Vagina (tissue), 2 donors: ENCODE measurements at regions not wholly inside any gene's neighbourhood (a gene's known extent, or its start where the extent isn't known, plus 50 kb on each side); places are given as distances from the start of the nearest gene placed in this dataset.
A peak's percentile ranks its signal among the peaks of the same experiment; 100 is the strongest.

Source experiments
- DNase-seq, 2 donors: peaks; one replicate each; pipeline ENCODE4 v3.0.0-alpha.2; 2017; ENCODE audit errors: extremely low spot score in 2 of 2
- H3K27ac ChIP-seq: fragments of 200-600 bp; sonication (generic); one replicate; pipeline ENCODE4 v1.5.1; 2019
- H3K27me3 ChIP-seq: fragments of 200-600 bp; sonication (generic); one replicate; pipeline ENCODE4 v1.5.1; 2019
- H3K36me3 ChIP-seq, 2 donors: fragments of 200-600 bp; sonication (generic); one replicate each; pipeline ENCODE4 v1.5.1; 2017 to 2019
- H3K4me1 ChIP-seq: fragments of 200-600 bp; sonication (generic); one replicate; pipeline ENCODE4 v1.5.1; 2019
- H3K4me3 ChIP-seq, 2 donors: fragments of 200-600 bp; sonication (generic); 1 replicate in 1 of 2; 2 replicates in 1 of 2; pipeline ENCODE4 v1.5.1; 2016 to 2019
- H3K9me3 ChIP-seq: fragments of 200-600 bp; sonication (generic); one replicate; pipeline ENCODE4 v1.5.1; 2019
- CTCF ChIP-seq, 3 experiments: fragments of 450-650 bp in 2 of 3; fragments of 200-600 bp in 1 of 3; sonication (generic) in 1 of 3; IDR thresholded peaks; one replicate each; pipeline ENCODE4 v1.5.1; 2017 to 2019; ENCODE audit warnings: antibody characterized with exemption in 3 of 3, mild to moderate bottlenecking in 2 of 3, moderate library complexity in 2 of 3
- POLR2A ChIP-seq, 2 donors: fragments of 450-650 bp; IDR thresholded peaks; one replicate each; pipeline ENCODE4 v1.6.1; 2017; ENCODE audit warnings: antibody characterized with exemption in 2 of 2, mild to moderate bottlenecking in 2 of 2, moderate library complexity in 2 of 2
- POLR2AphosphoS5 ChIP-seq, 2 donors: sonication (generic); formaldehyde crosslinking; IDR thresholded peaks; one replicate each; pipeline ENCODE4 v1.9.0; 2017; ENCODE audit warnings: antibody characterized with exemption in 2 of 2, mild to moderate bottlenecking in 2 of 2, low read depth in 1 of 2; ENCODE audit not compliant: insufficient read depth in 1 of 2
- intact Hi-C: fragments of 100-400 bp; cut with DNase I; formaldehyde crosslinking; loops from one replicate; pipeline ENCODE4 v1.15.1; 2023

- H3K4me1 ChIP-seq = no peaks in the 10 kb centered on the region
- no peak overlapping the region for H3K4me3 ChIP-seq
- intact Hi-C loops = no loop called here
- no peaks in the 10 kb centered on the region for H3K27me3 ChIP-seq
- no peaks in the 10 kb centered on the region for H3K36me3 ChIP-seq
- no peaks in the 10 kb centered on the region for H3K9me3 ChIP-seq
- no peak for TF ChIP-seq CTCF (IDR thresholded peaks at IDR 0.05)
- no peak for TF ChIP-seq POLR2A (IDR thresholded peaks at IDR 0.05)
- no peak for TF ChIP-seq POLR2AphosphoS5 (IDR thresholded peaks at IDR 0.05; ENCODE audit: insufficient read depth in 1 of 2, low read depth in 1 of 2)
- no peak overlapping the region for H3K27ac ChIP-seq
- no peak for DNase-seq
Measured at GRCh38 chr21:35343046-35343819, 294.1 kb upstream of the RUNX1 start.

GRCh38 chr21:35342440-35342839, 293.3 kb upstream of the RUNX1 start:
- intact Hi-C loops = no loop called here
- no peak for DNase-seq
- H3K36me3 ChIP-seq = no peaks in the 10 kb centered on the region

GRCh38 chr21:35340273-35340672, 291.2 kb upstream of the RUNX1 start:
- Histone ChIP-seq H3K27ac (no peak overlapping the region), H3K27me3 (no peaks in the 10 kb centered on the region), H3K36me3 (no peaks in the 10 kb centered on the region), H3K9me3 (no peaks in the 10 kb centered on the region), H3K4me1 (no peaks in the 10 kb centered on the region), H3K4me3 (no peak overlapping the region)
- intact Hi-C loops = no loop called here
- DNase-seq = peak in 1 of 2 donors; percentile 65
- TF ChIP-seq POLR2AphosphoS5 (IDR thresholded peaks at IDR 0.05; ENCODE audit: insufficient read depth in 1 of 2, low read depth in 1 of 2) (no peak), CTCF (IDR thresholded peaks at IDR 0.05) (no peak), POLR2A (IDR thresholded peaks at IDR 0.05) (no peak)

More at GRCh38 chr21:35342440-35342839, 293.3 kb upstream of the RUNX1 start:
- no peak overlapping the region for H3K4me3 ChIP-seq
- no peak overlapping the region for H3K27ac ChIP-seq
- no peak for TF ChIP-seq POLR2A (IDR thresholded peaks at IDR 0.05)
- TF ChIP-seq CTCF (IDR thresholded peaks at IDR 0.05) = no peak
- no peak for TF ChIP-seq POLR2AphosphoS5 (IDR thresholded peaks at IDR 0.05; ENCODE audit: insufficient read depth in 1 of 2, low read depth in 1 of 2)
- no peaks in the 10 kb centered on the region for H3K4me1 ChIP-seq
- H3K27me3 ChIP-seq = no peaks in the 10 kb centered on the region
- H3K9me3 ChIP-seq = no peaks in the 10 kb centered on the region

GRCh38 chr21:35338881-35339632, 290.0 kb upstream of the RUNX1 start:
- Histone ChIP-seq H3K4me3 (no peak overlapping the region), H3K36me3 (no peaks in the 10 kb centered on the region), H3K9me3 (no peaks in the 10 kb centered on the region), H3K4me1 (no peaks in the 10 kb centered on the region), H3K27me3 (no peaks in the 10 kb centered on the region), H3K27ac (no peak overlapping the region)
- TF ChIP-seq POLR2A (IDR thresholded peaks at IDR 0.05) (no peak), POLR2AphosphoS5 (IDR thresholded peaks at IDR 0.05; ENCODE audit: insufficient read depth in 1 of 2, low read depth in 1 of 2) (no peak), CTCF (IDR thresholded peaks at IDR 0.05) (no peak)
- DNase-seq = no peak
- intact Hi-C loops = no loop called here

GRCh38 chr21:35338281-35338680, 289.2 kb upstream of the RUNX1 start:
- H3K4me3 ChIP-seq = no peak overlapping the region
- H3K4me1 ChIP-seq = no peaks in the 10 kb centered on the region
- intact Hi-C loops = no loop called here
- TF ChIP-seq POLR2AphosphoS5 (IDR thresholded peaks at IDR 0.05; ENCODE audit: insufficient read depth in 1 of 2, low read depth in 1 of 2) (no peak), CTCF (IDR thresholded peaks at IDR 0.05) (no peak)
- DNase-seq = no peak
- no peak overlapping the region for H3K27ac ChIP-seq
- H3K27me3 ChIP-seq = no peaks in the 10 kb centered on the region
- H3K9me3 ChIP-seq = no peaks in the 10 kb centered on the region
- no peaks in the 10 kb centered on the region for H3K36me3 ChIP-seq
